HG03135 (cell line): ENCODE measurements at regions not wholly inside any gene's neighbourhood (a gene's known extent, or its start where the extent isn't known, plus 50 kb on each side); places are given as distances from the start of the nearest gene placed in this dataset.

ENCODE experiments used
- ATAC-seq: cut with Tn5 transposase; IDR thresholded peaks from one replicate; pipeline ENCODE4 v1.9.1; 2021; ENCODE audit warnings: mild to moderate bottlenecking, moderate library complexity; ENCODE audit not compliant: unreplicated experiment

DNA sequence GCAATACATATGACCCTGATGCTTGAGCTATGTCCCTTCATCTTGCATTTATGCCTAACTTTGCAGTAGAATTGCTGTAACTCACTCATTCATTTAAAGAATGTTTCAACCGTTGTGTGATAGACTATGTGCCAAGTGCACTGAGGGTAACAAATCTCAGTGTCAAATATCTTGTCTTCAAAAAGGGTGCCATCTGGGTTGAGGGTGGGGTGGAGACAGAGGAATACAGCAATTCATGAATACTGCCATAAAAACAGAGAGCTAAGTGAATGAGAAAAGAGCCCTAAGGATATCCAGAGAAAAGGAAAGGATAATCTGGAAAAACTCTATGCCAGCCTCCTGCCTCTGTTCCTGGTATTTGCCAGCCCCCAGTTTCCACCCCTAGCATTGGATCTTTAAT, 1534.4 kb upstream of the PIK3C3 start:
- ATAC-seq, result no peak

DNA sequence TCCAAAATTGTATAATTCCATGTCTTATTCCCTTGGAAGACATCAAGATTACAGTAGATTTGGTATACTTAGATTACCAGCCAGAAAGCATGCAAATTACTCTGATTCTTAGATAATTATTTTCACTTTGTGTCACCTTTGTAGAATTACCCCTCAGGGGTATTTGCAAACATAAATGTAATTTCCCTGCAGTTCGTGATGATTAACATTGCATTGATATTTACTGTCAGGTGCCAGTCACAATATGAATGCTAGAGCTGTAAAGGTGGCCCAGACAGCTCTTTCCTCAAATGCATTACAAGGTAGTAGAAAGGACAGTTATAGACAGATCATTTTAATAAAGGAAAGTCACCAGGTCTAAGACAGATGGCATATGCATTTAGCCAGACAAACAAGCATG, 1537.5 kb upstream of the PIK3C3 start:
- ATAC-seq, result no peak

DNA sequence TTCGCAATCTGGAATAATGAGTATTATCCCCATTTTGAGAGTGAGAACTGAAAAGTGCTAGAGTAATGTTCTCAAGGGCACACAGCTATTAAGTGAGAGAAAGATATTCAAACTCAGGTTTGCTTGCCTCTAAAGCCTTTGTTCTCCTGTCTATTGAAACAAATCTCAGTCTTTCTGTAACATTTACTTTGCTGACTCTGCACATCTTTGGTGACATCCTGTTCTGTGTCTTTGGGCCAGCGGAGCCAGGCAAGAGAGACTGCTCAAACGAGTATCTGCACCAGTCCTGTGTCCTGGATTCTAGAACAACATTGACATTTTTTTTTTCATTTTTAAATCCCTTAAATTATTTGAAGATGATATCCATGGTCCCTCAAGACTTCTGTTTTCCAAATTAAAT, 1539.2 kb upstream of the PIK3C3 start:
- no peak for ATAC-seq

DNA sequence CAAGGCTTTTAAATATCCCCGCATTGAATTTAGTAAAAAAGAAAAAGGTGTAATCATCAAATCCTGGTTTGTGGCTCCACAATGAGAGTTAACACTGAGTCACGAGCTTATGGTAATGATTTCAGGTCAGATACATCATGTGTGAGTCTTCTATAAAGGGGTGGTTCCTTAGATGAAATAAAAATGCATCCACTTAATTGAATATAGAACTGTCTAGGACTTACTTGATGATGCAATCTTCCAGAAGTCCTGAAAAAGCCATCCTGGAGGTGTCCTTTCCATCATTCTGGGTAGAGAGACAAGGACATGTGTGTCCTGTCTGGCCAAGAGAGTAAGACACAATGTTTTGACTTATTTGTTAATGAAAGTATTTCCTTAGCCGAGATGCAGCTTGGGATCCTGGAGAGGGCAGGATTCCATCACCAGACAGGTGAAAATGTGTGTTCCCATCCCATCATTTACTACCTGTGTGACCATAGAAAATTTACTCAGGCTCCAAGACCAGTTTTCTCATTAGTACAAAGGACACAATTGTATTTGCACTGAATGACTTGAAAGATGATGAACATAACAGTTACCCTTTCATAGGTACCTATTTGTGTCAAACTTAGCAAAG, 1539.8 kb upstream of the PIK3C3 start:
- no peak for ATAC-seq

DNA sequence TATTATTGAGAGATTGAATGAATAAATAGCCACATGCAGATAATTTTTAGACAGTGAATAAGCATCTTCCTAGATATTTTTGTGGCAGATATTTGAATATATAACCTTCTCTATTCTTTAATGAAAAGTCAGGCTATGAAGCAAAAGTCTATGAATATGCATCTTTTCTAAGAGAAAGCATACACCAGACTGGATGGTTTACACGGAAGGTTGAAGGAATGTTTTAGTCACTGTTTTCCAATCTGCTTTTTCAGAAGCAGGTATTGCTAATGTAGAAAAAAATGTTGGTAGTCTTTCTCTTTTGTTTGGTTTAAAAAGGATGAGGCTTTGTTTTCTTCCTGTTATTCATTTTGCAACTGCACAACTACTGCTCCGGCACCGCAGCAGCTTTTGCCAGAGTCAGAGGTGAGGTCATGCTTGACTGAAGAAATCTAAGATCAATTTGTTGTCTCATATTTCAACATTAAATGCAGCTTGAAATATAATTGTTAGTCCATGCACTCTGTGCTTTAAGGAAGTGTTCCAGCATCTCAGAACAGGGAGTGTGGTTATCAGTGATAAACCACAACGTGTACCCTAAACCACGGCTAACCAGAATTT, 1540.8 kb upstream of the PIK3C3 start:
- ATAC-seq, result no peak

DNA sequence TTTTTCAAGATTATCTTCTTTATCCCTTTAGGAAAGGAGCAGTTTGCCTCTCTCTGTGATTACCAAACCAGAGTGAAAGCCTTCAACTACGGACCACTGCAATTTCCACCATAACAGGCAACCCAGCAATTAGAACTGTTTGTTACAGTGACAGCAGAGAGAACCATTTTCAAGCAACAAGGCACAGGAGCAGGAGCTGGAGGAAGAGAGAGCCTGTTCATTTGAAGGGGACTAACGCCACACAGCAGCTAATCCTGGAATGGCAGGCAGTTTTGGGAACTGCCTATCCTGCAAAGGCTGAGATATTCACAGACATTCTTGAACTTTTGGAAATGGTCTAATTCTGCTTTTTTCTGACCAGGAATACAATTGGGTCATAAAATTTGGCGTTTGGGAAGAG, 1541.9 kb upstream of the PIK3C3 start:
- ATAC-seq, result no peak

DNA sequence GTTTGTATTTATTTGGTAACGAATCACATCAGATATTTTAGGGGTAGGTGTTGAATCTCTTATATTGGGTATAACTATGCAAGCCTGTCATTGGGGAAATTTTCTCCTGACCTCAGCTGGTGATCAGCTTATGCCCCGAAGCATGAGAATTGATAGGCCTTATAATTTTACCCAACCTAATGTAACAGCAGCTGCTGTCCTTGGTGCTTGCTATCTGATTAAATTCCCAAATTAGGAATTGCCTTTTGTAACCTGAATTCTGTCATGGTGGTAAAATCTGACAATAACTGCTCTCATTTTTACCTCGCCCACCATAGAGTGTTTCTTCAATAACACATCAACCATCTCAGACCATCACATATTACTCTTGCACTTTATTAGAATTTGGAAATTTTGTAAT, 1542.6 kb upstream of the PIK3C3 start:
- ATAC-seq, result no peak

DNA sequence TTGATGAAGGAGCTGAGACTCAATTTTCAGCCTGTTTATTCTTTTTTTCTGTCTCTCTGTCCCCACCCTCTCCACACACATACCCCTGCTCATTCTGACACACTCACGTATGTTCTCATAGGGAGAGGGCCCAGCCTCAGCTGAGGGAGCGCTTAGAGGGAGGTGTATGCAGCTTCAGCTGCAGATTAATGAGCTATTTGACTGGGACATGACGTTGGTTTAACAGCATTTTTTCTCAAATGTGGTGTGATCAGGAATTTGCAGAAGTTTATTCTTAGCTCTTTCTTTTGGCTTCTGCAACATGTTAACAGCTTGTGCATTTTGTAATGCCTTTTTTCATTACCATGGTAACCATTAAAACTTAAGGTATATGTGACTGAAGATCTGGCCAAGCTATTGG, 1547.1 kb upstream of the PIK3C3 start:
- ATAC-seq, result no peak

DNA sequence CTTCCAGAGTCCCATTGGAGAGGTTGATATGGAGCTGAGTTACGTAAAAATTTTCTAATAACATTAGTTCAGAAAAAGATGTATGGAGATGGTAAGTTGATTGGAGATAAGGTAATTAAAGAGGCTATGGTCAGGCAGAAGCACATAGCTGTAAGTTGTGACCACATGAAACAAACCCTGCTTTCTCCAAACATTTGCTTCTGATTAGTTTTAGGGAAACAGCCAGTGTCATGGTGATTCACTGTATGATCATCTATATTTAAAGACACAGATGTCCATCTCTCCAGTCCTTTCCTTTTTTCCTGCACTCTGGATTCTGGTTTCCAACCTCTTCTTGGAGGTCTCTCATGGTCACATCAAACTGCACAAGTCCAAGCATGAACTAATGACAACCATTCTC, 1550.8 kb upstream of the PIK3C3 start:
- ATAC-seq, result no peak

DNA sequence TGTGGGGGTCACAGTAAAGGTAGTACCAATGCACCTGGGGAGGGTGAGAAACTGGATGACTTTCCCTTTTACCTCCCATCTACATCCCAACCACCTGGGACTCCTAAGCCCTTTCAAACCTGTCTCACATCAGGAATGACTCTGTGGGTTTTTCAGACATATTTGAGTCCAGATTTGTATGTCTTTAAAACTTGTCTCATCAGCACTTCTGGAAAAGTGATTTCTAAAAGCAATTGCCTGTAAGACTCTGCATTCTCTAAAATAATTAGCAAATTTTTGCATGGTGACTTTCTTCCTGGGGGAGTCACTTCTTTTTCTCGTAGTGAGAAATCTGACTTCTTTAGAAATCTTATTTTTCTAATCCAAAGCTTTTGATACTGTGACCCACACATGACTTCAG, 1553.0 kb upstream of the PIK3C3 start:
- no peak for ATAC-seq

DNA sequence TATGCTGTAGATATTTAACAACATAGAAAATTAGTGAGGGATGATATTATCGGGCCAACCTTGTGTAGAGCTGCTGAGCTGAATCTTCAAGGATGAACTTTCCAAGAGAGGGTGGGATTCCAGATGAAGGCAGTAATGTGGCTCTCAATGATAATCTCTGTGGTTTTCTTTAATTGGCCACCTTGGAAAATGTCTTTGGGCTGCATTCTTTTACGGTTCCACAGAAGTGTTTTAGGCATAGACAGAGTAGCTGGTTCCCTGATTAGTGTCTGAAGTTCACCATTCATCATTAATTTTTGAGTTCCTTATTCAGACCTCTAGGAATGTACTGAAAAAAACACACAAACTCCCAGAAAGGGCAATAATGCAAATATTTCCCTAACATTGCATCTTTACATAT, 1566.9 kb upstream of the PIK3C3 start:
- no peak for ATAC-seq

DNA sequence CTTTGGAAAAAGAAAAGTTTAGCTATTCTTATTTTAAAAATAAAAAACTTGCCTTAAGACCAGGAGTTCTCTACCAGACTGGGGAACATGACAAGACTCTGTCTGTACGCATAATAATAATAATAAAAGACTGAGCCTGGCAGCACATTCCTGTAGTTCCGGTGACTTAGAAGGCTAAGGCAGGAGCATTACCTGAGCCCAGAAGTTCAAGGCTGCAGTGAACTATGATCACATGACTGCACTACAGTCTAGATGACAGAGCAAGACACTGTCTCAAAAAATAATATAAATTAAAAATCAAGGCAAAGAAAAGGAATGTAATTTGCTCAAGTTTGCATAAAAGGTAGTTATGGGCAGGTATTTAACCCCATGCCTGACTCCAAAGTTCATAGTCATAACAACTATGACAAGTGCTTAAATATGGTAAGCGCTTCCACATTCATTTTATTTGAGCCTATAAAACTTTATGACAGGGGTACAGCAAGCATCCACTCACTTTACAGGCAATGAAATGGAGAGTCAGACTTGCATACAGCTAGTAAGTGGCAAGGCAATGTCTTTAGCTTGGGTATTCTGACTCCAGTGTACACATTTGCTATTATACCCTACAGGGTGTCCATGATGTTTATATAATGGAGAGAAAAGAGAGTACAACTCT, 1567.8 kb upstream of the PIK3C3 start:
- no peak for ATAC-seq

DNA sequence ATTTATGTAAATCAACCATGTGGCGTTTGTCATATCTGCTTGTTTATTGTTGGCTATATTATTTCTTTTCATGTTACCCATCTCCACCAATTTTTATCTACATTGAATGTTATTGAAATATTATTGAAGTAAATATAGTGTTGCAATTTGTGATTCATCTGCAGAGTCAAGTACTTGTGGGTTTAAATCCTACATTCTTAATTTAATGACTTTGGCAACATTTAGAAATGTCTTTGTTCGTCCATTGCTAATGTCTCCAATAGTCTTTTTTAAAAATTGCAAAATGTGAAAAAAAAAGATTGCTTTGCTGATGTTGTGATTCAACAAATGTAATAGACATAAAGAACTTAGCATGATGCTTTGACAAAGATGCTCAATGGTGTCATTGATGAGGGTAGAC, 1572.8 kb upstream of the PIK3C3 start:
- no peak for ATAC-seq

DNA sequence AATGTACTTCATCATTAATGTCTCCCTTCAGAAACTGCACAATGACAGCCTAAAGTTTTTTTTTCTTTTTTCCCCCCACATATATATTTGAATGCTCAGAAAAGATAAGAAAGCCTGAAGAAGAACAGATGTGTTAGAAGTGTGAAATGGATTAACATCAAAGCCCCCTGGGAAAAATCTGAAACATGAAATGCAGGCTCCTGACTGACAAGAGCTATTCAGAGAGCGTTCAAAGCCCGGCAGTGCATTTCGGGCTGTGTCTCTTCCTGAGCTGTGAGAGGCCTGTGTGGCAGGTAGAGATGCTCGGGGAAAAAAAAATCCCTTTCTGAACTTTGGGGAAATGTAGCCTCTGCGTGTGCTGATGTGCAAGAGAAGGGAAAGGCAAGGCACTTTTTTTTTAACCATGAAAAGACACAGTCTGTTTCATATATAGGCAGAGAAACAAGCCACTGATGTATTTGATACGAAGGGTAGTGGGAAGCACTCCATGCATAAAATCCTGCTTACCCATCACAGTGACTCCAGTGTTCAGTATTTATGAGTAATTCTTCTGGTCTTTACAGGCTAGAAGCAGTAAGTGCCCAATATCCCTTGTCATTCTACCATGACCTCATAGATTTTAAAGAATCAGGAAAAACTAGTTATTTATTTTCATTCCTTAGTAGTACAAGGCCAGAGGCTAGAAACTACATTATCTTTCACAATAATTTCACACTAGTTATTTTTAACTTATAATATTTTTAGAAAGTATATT, 1574.2 kb upstream of the PIK3C3 start:
- no peak for ATAC-seq

DNA sequence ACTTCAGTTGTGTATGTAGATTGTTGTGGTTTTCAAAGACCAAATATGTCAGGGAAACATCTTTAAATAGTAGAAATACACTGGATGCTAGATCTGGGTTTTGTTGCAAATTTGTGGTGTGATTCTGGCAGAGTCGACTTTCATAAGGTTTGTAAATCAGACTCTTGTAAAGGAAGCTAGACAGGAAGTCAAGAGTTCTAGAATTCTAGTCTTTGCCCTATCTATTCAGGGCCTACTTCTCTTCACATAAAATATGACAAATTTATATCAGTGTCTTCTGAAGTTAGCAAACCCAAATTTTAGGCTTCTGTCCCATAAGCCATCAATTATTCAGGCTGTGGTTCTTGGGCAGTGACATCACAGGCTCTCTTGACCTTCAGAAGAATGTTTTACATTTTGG, 1579.2 kb upstream of the PIK3C3 start:
- ATAC-seq, result no peak

DNA sequence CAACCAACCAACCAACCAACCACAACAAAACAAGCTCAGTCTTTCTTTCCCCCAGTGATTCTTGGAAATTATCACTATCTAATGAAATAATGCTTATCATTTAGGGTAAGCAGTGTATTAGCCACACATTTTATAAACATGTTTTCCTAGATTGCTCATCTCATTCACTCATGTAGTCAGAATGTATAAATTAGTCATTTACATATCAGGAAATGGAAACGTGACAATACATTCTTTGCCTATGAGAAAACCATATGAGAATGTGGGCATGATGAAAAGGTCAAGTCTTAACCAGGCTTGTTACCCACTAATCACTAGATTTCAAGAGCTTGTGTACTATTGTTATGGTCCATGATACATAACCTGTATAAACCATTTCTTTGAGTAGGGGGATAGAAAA, 1583.4 kb upstream of the PIK3C3 start:
- no peak for ATAC-seq

DNA sequence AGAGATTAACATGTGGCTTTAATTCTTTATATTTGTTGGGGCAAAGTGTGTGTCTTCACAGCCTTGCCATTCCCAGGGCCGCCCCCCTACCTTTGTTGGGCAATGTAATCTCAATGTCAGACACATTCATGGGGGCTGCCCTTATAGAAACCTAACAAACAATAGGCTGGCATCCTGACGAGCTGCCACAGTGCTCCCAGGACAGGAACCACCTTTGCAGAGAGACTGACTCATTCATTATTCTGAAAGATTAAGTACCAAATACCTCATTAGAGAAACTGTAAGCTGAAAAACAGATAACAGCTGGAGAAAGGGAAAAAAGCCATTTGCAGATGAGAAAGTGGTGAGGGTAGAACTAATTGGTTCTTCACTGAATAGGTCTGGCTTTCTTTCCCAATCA, 1587.5 kb upstream of the PIK3C3 start:
- no peak for ATAC-seq

DNA sequence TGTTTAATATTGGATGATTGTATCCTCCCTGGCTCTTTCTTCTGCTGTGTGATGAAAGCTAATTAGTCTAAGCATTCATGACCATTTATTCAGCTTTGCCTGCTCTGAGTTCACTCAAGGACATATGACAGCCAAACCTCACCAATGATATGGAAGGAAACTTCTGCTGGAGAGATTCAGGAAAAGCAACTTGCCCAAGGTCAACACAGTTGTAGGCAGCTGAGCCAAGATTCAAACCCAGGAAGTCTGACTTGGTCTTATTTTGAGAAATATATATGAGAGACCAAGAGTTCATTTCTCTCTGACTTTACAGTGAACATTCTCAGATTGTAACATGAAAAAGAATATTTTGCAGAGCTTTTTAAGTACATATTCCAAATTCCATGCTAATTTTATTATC, 1588.5 kb upstream of the PIK3C3 start:
- no peak for ATAC-seq

DNA sequence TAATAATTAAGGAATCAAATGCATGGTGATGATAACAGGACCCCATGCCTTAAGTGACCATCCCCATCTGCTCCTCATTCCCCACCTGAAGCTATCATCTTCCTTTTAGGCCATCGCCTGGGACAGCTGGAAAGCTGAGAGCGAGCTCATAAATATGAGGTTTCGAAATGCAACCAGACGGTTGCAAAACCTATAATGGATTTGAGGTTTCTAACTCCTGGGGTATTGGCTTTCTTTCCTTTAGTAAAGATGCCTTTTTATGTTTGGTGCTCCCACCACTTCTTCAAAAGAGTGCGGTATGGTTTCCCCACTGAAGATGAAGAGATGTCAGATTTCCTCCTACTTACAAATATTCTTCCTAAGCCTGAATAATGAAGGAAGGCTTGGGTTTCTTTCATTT, 1589.5 kb upstream of the PIK3C3 start:
- no peak for ATAC-seq

DNA sequence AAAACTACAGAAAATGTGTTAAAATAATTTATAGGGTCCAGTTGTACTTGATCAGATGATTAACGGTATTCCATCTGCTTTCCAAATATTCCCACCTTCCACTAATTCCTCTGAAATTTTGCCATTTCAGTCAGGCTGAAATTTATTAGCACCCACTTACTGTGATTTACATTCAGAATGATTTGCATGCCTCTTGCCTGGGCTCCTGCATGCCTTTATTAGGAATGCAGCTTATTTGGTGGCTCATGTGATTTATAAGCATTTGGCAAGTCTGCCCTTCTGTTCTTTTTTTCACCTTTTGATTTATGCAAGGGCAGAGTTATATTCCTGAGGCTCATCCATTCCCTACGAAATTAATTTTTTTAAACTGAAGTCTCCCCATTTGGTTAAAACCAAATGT, 1594.5 kb upstream of the PIK3C3 start:
- ATAC-seq, result no peak

DNA sequence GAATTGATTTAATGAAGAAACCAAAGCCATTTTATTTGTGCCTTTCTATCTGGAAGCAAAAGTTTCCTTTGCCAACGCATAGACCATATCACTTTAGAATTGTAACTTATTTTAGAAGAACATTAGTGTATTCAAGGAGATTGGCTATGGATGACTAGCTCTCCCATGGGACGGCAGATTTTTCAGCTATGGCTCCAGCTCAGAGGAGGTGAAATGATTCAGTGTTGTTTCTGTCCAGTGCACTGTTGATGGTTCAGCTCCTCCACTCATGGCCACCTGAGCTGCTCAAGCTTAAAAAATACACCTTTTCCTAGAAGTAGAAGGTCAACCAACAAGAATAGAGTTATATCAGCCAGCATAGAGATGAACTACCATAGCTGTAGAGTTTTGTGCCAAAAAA, 1597.5 kb upstream of the PIK3C3 start:
- ATAC-seq, result no peak

DNA sequence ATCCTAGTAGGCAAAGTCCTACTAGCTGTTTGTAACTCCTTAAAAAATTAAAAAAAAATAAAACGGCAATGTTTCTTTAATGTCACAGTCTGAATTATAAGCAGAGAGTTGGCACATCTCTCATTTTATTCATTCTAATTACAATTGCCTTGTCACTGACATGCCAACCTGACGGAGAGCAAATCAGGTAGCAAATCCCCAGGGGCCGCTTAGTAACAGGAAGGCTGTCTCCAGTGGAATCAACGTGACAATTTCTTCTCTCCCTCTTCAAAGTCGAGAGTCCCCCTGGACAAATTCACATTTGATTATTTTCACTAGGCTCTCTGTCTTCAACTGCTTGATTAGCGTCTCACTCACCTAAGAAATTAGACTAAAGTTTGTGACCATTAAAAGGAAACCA, 1598.9 kb upstream of the PIK3C3 start:
- no peak for ATAC-seq
